SK-N-SH treated with all-trans-retinoic acid at 6 μM for 48 hours (cell line): ENCODE measurements at regions not wholly inside any gene's neighbourhood (a gene's known extent, or its start where the extent isn't known, plus 50 kb on each side); places are given as distances from the start of the nearest gene placed in this dataset.

Experiments used
- ATAC-seq: fragments of 200-7000 bp; cut with Tn5 transposase; 3 replicates; pipeline ENCODE4 v1.9.1; 2020; ENCODE audit warnings: mild to moderate bottlenecking, moderate library complexity
- ARNTL ChIP-seq: fragments of 450-650 bp; formaldehyde crosslinking; IDR thresholded peaks from 2 replicates; pipeline ENCODE4 v1.5.0; 2020; ENCODE audit warnings: low read depth, mild to moderate bottlenecking, moderate library complexity, borderline replicate concordance
- BACH2 ChIP-seq: fragments of 250-450 bp; sonication (Bioruptor Pico); IDR thresholded peaks from 2 replicates; pipeline ENCODE4 v1.9.0; 2021; ENCODE audit warnings: mild to moderate bottlenecking, borderline replicate concordance
- CSDC2 ChIP-seq: fragments of 250-450 bp; sonication (Bioruptor Pico); IDR thresholded peaks from 2 replicates; pipeline ENCODE4 v1.5.0; 2020; ENCODE audit warnings: mild to moderate bottlenecking, moderate library complexity
- ESRRG ChIP-seq: fragments of 250-450 bp; sonication (Bioruptor Pico); IDR thresholded peaks from 2 replicates; pipeline ENCODE4 v1.6.1; 2021; ENCODE audit warnings: mild to moderate bottlenecking
- GLIS3 ChIP-seq: fragments of 250-450 bp; sonication (Bioruptor Pico); IDR thresholded peaks from 2 replicates; pipeline ENCODE4 v1.5.0; 2020; ENCODE audit warnings: mild to moderate bottlenecking, moderate library complexity
- ISL1 ChIP-seq: fragments of 250-450 bp; sonication (Bioruptor Pico); IDR thresholded peaks from 2 replicates; pipeline ENCODE4 v2.1.2; 2022; ENCODE audit warnings: mild to moderate bottlenecking, moderate library complexity
- OSR1 ChIP-seq: fragments of 250-450 bp; sonication (Bioruptor Pico); IDR thresholded peaks from 2 replicates; pipeline ENCODE4 v1.8.0; 2022; ENCODE audit warnings: moderate library complexity, mild to moderate bottlenecking, inconsistent platforms
- PPARA ChIP-seq: fragments of 250-450 bp; sonication (Bioruptor Pico); IDR thresholded peaks from 2 replicates; pipeline ENCODE4 v1.5.0; 2020; ENCODE audit warnings: mild to moderate bottlenecking, borderline replicate concordance
- RARB ChIP-seq: fragments of 250-450 bp; sonication (Bioruptor Pico); IDR thresholded peaks from 2 replicates; pipeline ENCODE4 v1.8.0; 2021; ENCODE audit warnings: mild to moderate bottlenecking, moderate library complexity
- SNAI2 ChIP-seq: fragments of 250-450 bp; sonication (Bioruptor Pico); IDR thresholded peaks from 2 replicates; pipeline ENCODE4 v1.5.0; 2020; ENCODE audit warnings: mild to moderate bottlenecking, moderate library complexity
- TCF4 ChIP-seq: fragments of 250-450 bp; sonication (Bioruptor Pico); IDR thresholded peaks from 2 replicates; pipeline ENCODE4 v1.8.0; 2021; ENCODE audit warnings: mild to moderate bottlenecking, moderate library complexity, borderline replicate concordance
- TOX ChIP-seq: fragments of 250-450 bp; sonication (Bioruptor Pico); IDR thresholded peaks from 2 replicates; pipeline ENCODE4 v1.8.0; 2021; ENCODE audit warnings: mild to moderate bottlenecking, moderate library complexity, borderline replicate concordance
- ZC3H10 ChIP-seq: fragments of 250-450 bp; sonication (Bioruptor Pico); IDR thresholded peaks from 2 replicates; pipeline ENCODE4 v1.5.1; 2021; ENCODE audit warnings: mild to moderate bottlenecking, moderate library complexity
- ZFP3 ChIP-seq: fragments of 250-450 bp; sonication (Bioruptor Pico); IDR thresholded peaks from 2 replicates; pipeline ENCODE4 v1.5.0; 2020; ENCODE audit warnings: mild to moderate bottlenecking, moderate library complexity
- ZFP30 ChIP-seq: fragments of 450-650 bp; formaldehyde crosslinking; IDR thresholded peaks from 2 replicates; pipeline ENCODE4 v1.5.0; 2022; ENCODE audit warnings: mild to moderate bottlenecking, moderate library complexity
- ZNF565 ChIP-seq: fragments of 450-650 bp; formaldehyde crosslinking; conservative IDR thresholded peaks from 2 replicates; pipeline ENCODE4 v1.5.0; 2020; ENCODE audit warnings: low read depth, mild to moderate bottlenecking, moderate library complexity
- ZNF70 ChIP-seq: fragments of 450-650 bp; formaldehyde crosslinking; IDR thresholded peaks from 2 replicates; pipeline ENCODE4 v1.5.0; 2020; ENCODE audit warnings: mild to moderate bottlenecking, moderate library complexity
- ZNF8 ChIP-seq: fragments of 450-650 bp; formaldehyde crosslinking; IDR thresholded peaks from 2 replicates; pipeline ENCODE4 v1.5.0; 2020; ENCODE audit warnings: mild to moderate bottlenecking, moderate library complexity
- TF ChIP-seq, protein P1 (sequence below): fragments of 250-450 bp; sonication (Bioruptor Pico); IDR thresholded peaks from 2 replicates; pipeline ENCODE4 v1.5.1; 2021; ENCODE audit warnings: mild to moderate bottlenecking, moderate library complexity
- TF ChIP-seq, protein P2 (sequence below): fragments of 250-450 bp; sonication (Bioruptor Pico); IDR thresholded peaks from 2 replicates; pipeline ENCODE4 v1.5.1; 2020; ENCODE audit warnings: low read depth, mild to moderate bottlenecking, moderate library complexity
- TF ChIP-seq, protein P3 (sequence below): fragments of 250-450 bp; sonication (Bioruptor Pico); IDR thresholded peaks from 2 replicates; pipeline ENCODE4 v1.8.0; 2021; ENCODE audit warnings: low read depth, mild to moderate bottlenecking, moderate library complexity, borderline replicate concordance
- TF ChIP-seq, protein P4 (sequence below): fragments of 250-450 bp; sonication (Bioruptor Pico); IDR thresholded peaks from 2 replicates; pipeline ENCODE4 v1.5.0; 2020; ENCODE audit warnings: mild to moderate bottlenecking, moderate library complexity
- TF ChIP-seq, protein P5 (sequence below): fragments of 250-450 bp; sonication (Bioruptor Pico); IDR thresholded peaks from 2 replicates; pipeline ENCODE4 v1.8.0; 2020; ENCODE audit warnings: mild to moderate bottlenecking, moderate library complexity, borderline replicate concordance

DNA sequence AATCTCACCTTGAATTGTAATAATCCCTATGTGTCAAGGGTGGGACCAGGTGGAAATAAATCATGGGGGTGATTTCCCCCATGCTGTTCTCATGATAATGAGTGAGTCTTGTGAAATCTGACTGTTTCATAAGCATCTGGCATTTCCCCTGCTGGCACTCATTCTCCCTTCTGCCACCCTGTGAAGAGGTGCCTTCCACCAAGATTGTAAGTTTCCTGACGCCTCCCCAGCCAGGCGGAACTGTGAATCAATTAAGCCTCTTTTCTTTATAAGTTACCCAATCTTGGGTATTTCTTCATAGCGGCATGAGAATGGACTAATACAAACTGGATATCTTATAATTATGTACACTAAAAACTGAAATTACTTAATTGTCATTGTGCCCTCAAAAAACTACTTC, 189.2 kb upstream of the API5 start:
- no peak for ATAC-seq
- no peak for TF ChIP-seq ZFP3 (CRISPR knock-in tag)
- TF ChIP-seq, protein P1, sequence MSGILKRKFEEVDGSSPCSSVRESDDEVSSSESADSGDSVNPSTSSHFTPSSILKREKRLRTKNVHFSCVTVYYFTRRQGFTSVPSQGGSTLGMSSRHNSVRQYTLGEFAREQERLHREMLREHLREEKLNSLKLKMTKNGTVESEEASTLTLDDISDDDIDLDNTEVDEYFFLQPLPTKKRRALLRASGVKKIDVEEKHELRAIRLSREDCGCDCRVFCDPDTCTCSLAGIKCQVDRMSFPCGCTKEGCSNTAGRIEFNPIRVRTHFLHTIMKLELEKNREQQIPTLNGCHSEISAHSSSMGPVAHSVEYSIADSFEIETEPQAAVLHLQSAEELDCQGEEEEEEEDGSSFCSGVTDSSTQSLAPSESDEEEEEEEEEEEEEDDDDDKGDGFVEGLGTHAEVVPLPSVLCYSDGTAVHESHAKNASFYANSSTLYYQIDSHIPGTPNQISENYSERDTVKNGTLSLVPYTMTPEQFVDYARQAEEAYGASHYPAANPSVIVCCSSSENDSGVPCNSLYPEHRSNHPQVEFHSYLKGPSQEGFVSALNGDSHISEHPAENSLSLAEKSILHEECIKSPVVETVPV = no peak
- TF ChIP-seq CSDC2 (CRISPR knock-in tag) = no peak

DNA sequence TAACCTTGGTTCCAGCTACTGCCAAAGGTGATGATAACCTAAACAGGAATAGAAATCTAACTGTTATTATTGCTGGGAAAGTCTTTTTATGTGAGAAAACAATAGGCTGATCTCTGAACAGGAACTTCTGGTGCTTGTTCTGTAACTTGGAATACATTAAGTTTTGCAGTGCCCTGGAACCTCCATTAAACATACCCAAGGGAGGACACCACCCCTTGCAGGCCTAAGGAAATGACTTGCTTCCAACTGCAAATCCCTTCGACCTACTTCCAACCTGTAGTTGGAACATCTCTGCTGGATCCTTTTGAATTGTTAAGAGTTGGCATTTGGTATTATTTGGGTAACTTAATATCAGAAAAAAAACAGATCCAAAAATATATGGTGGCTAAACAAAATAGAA, 188.4 kb upstream of the API5 start:
- ATAC-seq = no peak
- TF ChIP-seq RARB = no peak
- TF ChIP-seq ESRRG (CRISPR knock-in tag) = no peak
- no peak for TF ChIP-seq OSR1 (CRISPR knock-in tag)
- TF ChIP-seq ARNTL (CRISPR knock-in tag) = no peak
- no peak for TF ChIP-seq BACH2 (CRISPR knock-in tag)
- TF ChIP-seq CSDC2 (CRISPR knock-in tag) = no peak
- TF ChIP-seq ZFP3 (CRISPR knock-in tag) = no peak
- TF ChIP-seq PPARA (CRISPR knock-in tag) = no peak
- no peak for TF ChIP-seq ZNF8 (CRISPR knock-in tag)
- TF ChIP-seq GLIS3 (CRISPR knock-in tag) = no peak
- TF ChIP-seq, protein P2, sequence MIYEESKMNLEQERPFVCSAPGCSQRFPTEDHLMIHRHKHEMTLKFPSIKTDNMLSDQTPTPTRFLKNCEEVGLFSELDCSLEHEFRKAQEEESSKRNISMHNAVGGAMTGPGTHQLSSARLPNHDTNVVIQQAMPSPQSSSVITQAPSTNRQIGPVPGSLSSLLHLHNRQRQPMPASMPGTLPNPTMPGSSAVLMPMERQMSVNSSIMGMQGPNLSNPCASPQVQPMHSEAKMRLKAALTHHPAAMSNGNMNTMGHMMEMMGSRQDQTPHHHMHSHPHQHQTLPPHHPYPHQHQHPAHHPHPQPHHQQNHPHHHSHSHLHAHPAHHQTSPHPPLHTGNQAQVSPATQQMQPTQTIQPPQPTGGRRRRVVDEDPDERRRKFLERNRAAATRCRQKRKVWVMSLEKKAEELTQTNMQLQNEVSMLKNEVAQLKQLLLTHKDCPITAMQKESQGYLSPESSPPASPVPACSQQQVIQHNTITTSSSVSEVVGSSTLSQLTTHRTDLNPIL (CRISPR knock-in tag) = no peak
- TF ChIP-seq, protein P3, sequence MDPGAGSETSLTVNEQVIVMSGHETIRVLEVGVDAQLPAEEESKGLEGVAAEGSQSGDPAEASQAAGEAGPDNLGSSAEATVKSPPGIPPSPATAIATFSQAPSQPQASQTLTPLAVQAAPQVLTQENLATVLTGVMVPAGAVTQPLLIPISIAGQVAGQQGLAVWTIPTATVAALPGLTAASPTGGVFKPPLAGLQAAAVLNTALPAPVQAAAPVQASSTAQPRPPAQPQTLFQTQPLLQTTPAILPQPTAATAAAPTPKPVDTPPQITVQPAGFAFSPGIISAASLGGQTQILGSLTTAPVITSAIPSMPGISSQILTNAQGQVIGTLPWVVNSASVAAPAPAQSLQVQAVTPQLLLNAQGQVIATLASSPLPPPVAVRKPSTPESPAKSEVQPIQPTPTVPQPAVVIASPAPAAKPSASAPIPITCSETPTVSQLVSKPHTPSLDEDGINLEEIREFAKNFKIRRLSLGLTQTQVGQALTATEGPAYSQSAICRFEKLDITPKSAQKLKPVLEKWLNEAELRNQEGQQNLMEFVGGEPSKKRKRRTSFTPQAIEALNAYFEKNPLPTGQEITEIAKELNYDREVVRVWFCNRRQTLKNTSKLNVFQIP (CRISPR knock-in tag) = no peak
- no peak for TF ChIP-seq ZNF565 (CRISPR knock-in tag)
- no peak for TF ChIP-seq TCF4
- TF ChIP-seq, protein P4, sequence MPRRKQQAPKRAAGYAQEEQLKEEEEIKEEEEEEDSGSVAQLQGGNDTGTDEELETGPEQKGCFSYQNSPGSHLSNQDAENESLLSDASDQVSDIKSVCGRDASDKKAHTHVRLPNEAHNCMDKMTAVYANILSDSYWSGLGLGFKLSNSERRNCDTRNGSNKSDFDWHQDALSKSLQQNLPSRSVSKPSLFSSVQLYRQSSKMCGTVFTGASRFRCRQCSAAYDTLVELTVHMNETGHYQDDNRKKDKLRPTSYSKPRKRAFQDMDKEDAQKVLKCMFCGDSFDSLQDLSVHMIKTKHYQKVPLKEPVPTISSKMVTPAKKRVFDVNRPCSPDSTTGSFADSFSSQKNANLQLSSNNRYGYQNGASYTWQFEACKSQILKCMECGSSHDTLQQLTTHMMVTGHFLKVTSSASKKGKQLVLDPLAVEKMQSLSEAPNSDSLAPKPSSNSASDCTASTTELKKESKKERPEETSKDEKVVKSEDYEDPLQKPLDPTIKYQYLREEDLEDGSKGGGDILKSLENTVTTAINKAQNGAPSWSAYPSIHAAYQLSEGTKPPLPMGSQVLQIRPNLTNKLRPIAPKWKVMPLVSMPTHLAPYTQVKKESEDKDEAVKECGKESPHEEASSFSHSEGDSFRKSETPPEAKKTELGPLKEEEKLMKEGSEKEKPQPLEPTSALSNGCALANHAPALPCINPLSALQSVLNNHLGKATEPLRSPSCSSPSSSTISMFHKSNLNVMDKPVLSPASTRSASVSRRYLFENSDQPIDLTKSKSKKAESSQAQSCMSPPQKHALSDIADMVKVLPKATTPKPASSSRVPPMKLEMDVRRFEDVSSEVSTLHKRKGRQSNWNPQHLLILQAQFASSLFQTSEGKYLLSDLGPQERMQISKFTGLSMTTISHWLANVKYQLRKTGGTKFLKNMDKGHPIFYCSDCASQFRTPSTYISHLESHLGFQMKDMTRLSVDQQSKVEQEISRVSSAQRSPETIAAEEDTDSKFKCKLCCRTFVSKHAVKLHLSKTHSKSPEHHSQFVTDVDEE (CRISPR knock-in tag) = no peak
- TF ChIP-seq ZNF70 (CRISPR knock-in tag) = no peak
- TF ChIP-seq ISL1 (CRISPR knock-in tag) = no peak
- TF ChIP-seq SNAI2 = no peak
- no peak for TF ChIP-seq TOX
- no peak for TF ChIP-seq ZC3H10 (CRISPR knock-in tag)

DNA sequence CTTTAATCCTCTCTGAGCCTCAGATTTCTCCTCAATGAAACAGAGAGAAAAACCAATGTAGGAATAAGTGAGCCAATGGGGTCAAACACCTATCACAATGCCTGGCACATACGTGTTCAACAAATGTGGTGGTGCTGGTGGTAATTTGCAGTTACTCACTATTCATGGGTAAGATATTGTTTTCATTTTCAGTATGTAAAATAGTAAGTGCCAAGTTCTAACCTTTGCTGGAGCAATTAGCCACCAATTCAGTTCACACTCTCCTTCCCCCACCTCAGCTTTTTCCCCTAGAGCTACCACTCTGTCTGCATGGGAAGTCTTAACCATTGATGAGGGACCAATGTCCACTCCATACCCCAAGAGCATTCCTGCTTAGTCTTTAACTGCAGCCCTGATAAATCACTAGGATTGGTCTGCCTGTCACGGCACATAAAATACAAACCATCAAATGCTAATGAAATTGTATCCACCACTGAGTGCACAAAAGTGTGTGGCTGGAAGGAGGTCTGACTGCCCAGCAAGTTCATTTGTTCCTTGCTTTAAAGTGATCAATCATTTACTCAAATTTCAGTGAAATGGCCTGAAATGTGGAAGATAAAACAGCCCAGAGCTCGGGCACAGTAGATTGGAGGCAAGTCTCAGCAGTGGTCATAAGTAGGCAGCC, 187.4 kb upstream of the API5 start:
- no peak for TF ChIP-seq ZFP3 (CRISPR knock-in tag)
- TF ChIP-seq SNAI2 = no peak
- TF ChIP-seq TCF4 = no peak
- TF ChIP-seq, protein P4 (CRISPR knock-in tag) = no peak
- TF ChIP-seq ZC3H10 (CRISPR knock-in tag) = no peak
- TF ChIP-seq, protein P3 (CRISPR knock-in tag) = no peak
- TF ChIP-seq TOX = no peak
- TF ChIP-seq ESRRG (CRISPR knock-in tag) = no peak
- no peak for TF ChIP-seq ZNF8 (CRISPR knock-in tag)
- TF ChIP-seq GLIS3 (CRISPR knock-in tag) = no peak
- TF ChIP-seq ISL1 (CRISPR knock-in tag) = no peak
- TF ChIP-seq, protein P5, sequence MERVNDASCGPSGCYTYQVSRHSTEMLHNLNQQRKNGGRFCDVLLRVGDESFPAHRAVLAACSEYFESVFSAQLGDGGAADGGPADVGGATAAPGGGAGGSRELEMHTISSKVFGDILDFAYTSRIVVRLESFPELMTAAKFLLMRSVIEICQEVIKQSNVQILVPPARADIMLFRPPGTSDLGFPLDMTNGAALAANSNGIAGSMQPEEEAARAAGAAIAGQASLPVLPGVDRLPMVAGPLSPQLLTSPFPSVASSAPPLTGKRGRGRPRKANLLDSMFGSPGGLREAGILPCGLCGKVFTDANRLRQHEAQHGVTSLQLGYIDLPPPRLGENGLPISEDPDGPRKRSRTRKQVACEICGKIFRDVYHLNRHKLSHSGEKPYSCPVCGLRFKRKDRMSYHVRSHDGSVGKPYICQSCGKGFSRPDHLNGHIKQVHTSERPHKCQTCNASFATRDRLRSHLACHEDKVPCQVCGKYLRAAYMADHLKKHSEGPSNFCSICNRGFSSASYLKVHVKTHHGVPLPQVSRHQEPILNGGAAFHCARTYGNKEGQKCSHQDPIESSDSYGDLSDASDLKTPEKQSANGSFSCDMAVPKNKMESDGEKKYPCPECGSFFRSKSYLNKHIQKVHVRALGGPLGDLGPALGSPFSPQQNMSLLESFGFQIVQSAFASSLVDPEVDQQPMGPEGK = no peak
- no peak for TF ChIP-seq ZNF565 (CRISPR knock-in tag)
- TF ChIP-seq BACH2 (CRISPR knock-in tag) = no peak
- no peak for TF ChIP-seq ZFP30 (CRISPR knock-in tag)
- TF ChIP-seq CSDC2 (CRISPR knock-in tag) = no peak
- ATAC-seq = no peak
